ENCODE measurements at regions not wholly inside any gene's neighbourhood (a gene's known extent, or its start where the extent isn't known, plus 50 kb on each side); places are given as distances from the start of the nearest gene placed in this dataset.
"Not testable (repeated sequence)": the region's sequence is repeated elsewhere in the genome, so short reads cannot be mapped to it uniquely, and the experiment has no call there.

DNA sequence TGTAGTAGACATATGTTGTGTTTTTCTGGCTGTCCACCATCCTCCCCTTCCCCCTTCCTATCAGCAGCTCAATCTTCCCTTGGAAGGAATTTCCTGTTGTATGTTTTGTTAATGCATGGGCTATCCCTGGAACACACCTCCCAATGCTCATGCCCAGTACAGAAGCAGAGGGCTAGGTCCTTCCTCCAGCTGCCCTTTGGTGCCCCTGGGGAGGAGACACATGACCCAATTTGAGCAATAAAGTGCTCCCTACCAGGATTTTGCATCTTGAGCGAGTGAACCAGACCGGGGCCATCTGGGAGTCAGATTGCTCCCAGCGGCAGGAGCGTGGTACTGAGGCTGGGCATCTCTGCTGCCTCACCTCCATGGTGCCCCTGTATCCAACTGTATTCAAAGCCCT is 141.5 kb upstream of the MED13 start:
- H3K4me1 ChIP-seq (ENCODE audit: control insufficient read depth, insufficient read depth, low read length, poor library complexity, severe bottlenecking) = no peaks in the 10 kb centered on the region
- H3K36me3 ChIP-seq (ENCODE audit: control insufficient read depth, insufficient read depth, low read length) = no peaks in the 10 kb centered on the region
- no peak for DNase-seq
- no peaks in the 10 kb centered on the region for H3K9me3 ChIP-seq (ENCODE audit: control insufficient read depth, low read length)
- H3K27ac ChIP-seq (ENCODE audit: insufficient read depth, low read length, poor library complexity, severe bottlenecking) = no peak overlapping the region
- H3K27me3 ChIP-seq (replicated peaks; ENCODE audit: control insufficient read depth, insufficient read depth, low read length, poor library complexity, severe bottlenecking) = no peaks in the 10 kb centered on the region
- H3K4me3 ChIP-seq (ENCODE audit: insufficient read depth, low read depth, low read length, poor library complexity, severe bottlenecking) = no peak overlapping the region

- H3K4me1 ChIP-seq (ENCODE audit: control insufficient read depth, insufficient read depth, low read length, poor library complexity, severe bottlenecking); H3K36me3 ChIP-seq (ENCODE audit: control insufficient read depth, insufficient read depth, low read length); H3K27me3 ChIP-seq (replicated peaks; ENCODE audit: control insufficient read depth, insufficient read depth, low read length, poor library complexity, severe bottlenecking); H3K9me3 ChIP-seq (ENCODE audit: control insufficient read depth, low read length); DNase-seq; H3K27ac ChIP-seq (ENCODE audit: insufficient read depth, low read length, poor library complexity, severe bottlenecking); H3K4me3 ChIP-seq (ENCODE audit: insufficient read depth, low read depth, low read length, poor library complexity, severe bottlenecking): not testable (repeated sequence)
These were observed 132.1 kb upstream of the MED13 start for GRCh38 chr17:62197156-62197555.

- H3K27me3 ChIP-seq (replicated peaks; ENCODE audit: control insufficient read depth, insufficient read depth, low read length, poor library complexity, severe bottlenecking); H3K4me3 ChIP-seq (ENCODE audit: insufficient read depth, low read depth, low read length, poor library complexity, severe bottlenecking); H3K9me3 ChIP-seq (ENCODE audit: control insufficient read depth, low read length); H3K4me1 ChIP-seq (ENCODE audit: control insufficient read depth, insufficient read depth, low read length, poor library complexity, severe bottlenecking); H3K27ac ChIP-seq (ENCODE audit: insufficient read depth, low read length, poor library complexity, severe bottlenecking); DNase-seq; H3K36me3 ChIP-seq (ENCODE audit: control insufficient read depth, insufficient read depth, low read length): not testable (repeated sequence)
These were observed 131.5 kb upstream of the MED13 start for GRCh38 chr17:62196587-62196986.

DNA sequence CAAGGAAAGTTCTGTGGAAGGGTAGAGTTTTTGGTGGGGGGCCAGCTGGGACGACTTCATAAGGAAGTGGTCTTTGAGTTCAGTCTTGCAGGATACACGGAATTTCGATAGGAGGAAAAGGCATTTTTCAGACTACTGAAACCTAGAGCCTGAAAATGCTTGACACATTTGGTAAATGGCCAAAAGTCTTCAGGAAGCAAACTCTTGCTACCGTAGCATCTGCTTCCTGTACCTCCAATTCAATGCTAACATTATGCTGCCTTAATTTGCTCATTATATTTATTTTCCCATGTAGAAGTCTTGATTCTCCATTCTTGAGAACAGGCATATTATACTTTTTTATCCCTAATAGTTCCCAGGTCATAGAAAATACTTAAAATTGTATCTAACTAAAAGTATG is 129.3 kb upstream of the MED13 start:
- Histone ChIP-seq H3K9me3 (ENCODE audit: control insufficient read depth, low read length) (no peaks in the 10 kb centered on the region), H3K4me3 (ENCODE audit: insufficient read depth, low read depth, low read length, poor library complexity, severe bottlenecking) (no peak overlapping the region), H3K27me3 (replicated peaks; ENCODE audit: control insufficient read depth, insufficient read depth, low read length, poor library complexity, severe bottlenecking) (no peaks in the 10 kb centered on the region), H3K27ac (ENCODE audit: insufficient read depth, low read length, poor library complexity, severe bottlenecking) (no peak overlapping the region), H3K4me1 (ENCODE audit: control insufficient read depth, insufficient read depth, low read length, poor library complexity, severe bottlenecking) (no peaks in the 10 kb centered on the region), H3K36me3 (ENCODE audit: control insufficient read depth, insufficient read depth, low read length) (no peaks in the 10 kb centered on the region)
- DNase-seq = no peak

DNA sequence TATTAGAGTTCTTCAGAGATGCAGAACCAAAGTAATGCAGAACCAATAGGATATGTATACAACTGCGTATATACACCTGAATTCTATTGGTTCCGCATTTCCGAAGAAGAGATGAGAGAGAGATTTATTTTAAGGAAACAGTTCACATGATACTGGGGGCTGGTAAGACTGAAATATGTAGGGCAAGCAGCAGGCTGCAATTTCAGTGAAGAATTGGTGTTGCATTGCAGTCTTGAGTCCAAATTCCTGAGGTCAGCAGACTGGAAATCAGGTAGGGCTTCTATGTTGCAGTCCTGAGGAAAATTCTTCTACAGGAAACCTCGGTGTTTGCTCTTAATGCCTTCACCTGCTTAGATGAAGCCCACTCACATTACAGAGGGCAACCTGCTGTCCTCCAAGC is 128.2 kb upstream of the MED13 start:
- H3K4me1 ChIP-seq (ENCODE audit: control insufficient read depth, insufficient read depth, low read length, poor library complexity, severe bottlenecking) = no peaks in the 10 kb centered on the region
- no peak overlapping the region for H3K27ac ChIP-seq (ENCODE audit: insufficient read depth, low read length, poor library complexity, severe bottlenecking)
- H3K9me3 ChIP-seq (ENCODE audit: control insufficient read depth, low read length) = no peaks in the 10 kb centered on the region

GRCh38 chr17:62191390-62192361 is 126.6 kb upstream of the MED13 start:
- no peaks in the 10 kb centered on the region for H3K4me1 ChIP-seq (ENCODE audit: control insufficient read depth, insufficient read depth, low read length, poor library complexity, severe bottlenecking)
- no peaks in the 10 kb centered on the region for H3K27me3 ChIP-seq (replicated peaks; ENCODE audit: control insufficient read depth, insufficient read depth, low read length, poor library complexity, severe bottlenecking)
- H3K4me3 ChIP-seq (ENCODE audit: insufficient read depth, low read depth, low read length, poor library complexity, severe bottlenecking) = no peak overlapping the region
- no peaks in the 10 kb centered on the region for H3K36me3 ChIP-seq (ENCODE audit: control insufficient read depth, insufficient read depth, low read length)
- no peaks in the 10 kb centered on the region for H3K9me3 ChIP-seq (ENCODE audit: control insufficient read depth, low read length)
- DNase-seq = no peak
- no peak overlapping the region for H3K27ac ChIP-seq (ENCODE audit: insufficient read depth, low read length, poor library complexity, severe bottlenecking)

More for the DNA sequence above, 128.2 kb upstream of the MED13 start:
- Histone ChIP-seq H3K36me3 (ENCODE audit: control insufficient read depth, insufficient read depth, low read length) (no peaks in the 10 kb centered on the region), H3K27me3 (replicated peaks; ENCODE audit: control insufficient read depth, insufficient read depth, low read length, poor library complexity, severe bottlenecking) (no peaks in the 10 kb centered on the region), H3K4me3 (ENCODE audit: insufficient read depth, low read depth, low read length, poor library complexity, severe bottlenecking) (no peak overlapping the region)
- DNase-seq = no peak

DNA sequence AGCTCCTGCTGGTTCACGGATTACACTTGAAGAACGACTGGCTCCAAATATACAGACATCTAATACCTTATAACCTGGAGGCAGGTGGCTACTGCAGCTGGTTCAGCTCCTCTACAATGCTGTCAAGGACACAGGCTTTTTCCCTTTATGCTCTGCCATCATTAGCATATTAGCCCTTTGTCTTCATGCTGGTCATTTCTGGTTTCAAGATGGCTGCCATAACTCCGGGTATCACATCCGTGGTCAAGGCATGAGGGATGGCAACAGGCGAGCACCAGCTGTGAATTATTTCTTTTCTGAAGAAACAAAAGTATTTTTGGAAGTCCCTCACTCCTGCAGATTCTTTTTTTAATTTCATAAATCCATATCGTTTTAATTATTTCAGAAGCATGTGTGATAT is 124.3 kb upstream of the MED13 start:
- no peak overlapping the region for H3K4me3 ChIP-seq (ENCODE audit: insufficient read depth, low read depth, low read length, poor library complexity, severe bottlenecking)
- no peak overlapping the region for H3K27ac ChIP-seq (ENCODE audit: insufficient read depth, low read length, poor library complexity, severe bottlenecking)
- no peaks in the 10 kb centered on the region for H3K27me3 ChIP-seq (replicated peaks; ENCODE audit: control insufficient read depth, insufficient read depth, low read length, poor library complexity, severe bottlenecking)
- no peaks in the 10 kb centered on the region for H3K4me1 ChIP-seq (ENCODE audit: control insufficient read depth, insufficient read depth, low read length, poor library complexity, severe bottlenecking)
- no peaks in the 10 kb centered on the region for H3K9me3 ChIP-seq (ENCODE audit: control insufficient read depth, low read length)
- DNase-seq = no peak
- H3K36me3 ChIP-seq (ENCODE audit: control insufficient read depth, insufficient read depth, low read length) = no peaks in the 10 kb centered on the region

DNA sequence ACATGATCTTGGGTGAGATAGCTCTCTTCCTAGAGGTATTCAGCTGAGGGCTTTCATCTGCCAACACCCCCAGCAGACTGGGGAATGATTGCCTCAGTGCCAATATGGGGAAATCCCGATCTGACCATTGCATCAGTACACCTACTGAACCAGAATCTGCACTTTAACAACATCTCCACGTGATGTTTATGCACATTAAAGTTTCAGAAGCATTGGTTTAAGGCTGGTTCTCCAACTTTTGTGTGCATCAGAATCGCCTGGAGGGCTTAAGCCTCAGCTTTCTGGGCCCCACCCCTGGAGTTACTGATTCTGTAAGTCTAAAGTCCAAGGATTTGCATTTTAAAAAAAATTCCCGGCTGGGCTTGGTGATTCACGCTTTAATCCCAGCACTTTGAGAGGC is 123.6 kb upstream of the MED13 start:
- Histone ChIP-seq H3K27me3 (replicated peaks; ENCODE audit: control insufficient read depth, insufficient read depth, low read length, poor library complexity, severe bottlenecking) (no peaks in the 10 kb centered on the region), H3K9me3 (ENCODE audit: control insufficient read depth, low read length) (no peaks in the 10 kb centered on the region), H3K4me1 (ENCODE audit: control insufficient read depth, insufficient read depth, low read length, poor library complexity, severe bottlenecking) (no peaks in the 10 kb centered on the region), H3K4me3 (ENCODE audit: insufficient read depth, low read depth, low read length, poor library complexity, severe bottlenecking) (no peak overlapping the region), H3K36me3 (ENCODE audit: control insufficient read depth, insufficient read depth, low read length) (no peaks in the 10 kb centered on the region), H3K27ac (ENCODE audit: insufficient read depth, low read length, poor library complexity, severe bottlenecking) (no peak overlapping the region)
- DNase-seq = no peak

DNA sequence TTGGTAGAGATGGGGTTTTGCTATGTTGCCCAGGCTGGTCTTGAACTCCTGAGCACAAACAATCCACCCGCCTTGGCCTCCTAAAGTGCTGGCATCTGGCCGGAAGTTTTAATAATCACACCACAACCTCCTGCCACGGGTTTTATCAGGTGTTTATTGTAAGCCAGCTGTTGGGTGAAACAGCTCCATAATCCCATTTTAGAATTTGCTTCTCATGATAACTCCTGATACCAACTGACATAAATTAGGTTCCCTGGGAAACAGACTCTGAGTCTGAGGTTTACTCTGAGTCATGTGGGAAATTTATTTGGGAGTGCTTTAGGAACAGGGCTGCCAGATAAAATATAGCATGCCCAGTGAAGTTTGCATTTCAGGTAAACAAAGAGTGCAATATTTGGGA is 122.6 kb upstream of the MED13 start:
- H3K27me3 ChIP-seq (replicated peaks; ENCODE audit: control insufficient read depth, insufficient read depth, low read length, poor library complexity, severe bottlenecking) = no peaks in the 10 kb centered on the region

DNA sequence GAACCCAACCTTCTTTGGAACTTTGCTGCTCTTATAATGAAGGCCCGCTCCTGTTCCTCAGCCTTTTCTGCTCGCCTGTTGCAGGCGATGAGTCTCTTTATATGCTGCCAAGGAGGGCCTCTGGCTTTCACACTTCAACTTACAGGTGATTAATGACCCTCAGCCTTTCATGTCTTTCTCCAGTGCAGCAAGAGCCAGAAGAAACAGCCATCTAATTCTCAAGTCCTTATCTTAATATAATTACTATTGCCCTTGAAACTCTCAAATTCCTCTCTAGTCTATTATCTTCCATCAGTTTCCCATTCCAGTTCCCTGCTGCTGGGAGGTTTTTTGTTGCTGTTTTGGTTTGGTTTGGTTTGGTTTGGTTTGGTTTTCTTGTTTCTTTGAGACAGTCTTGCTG is 121.8 kb upstream of the MED13 start:
- Histone ChIP-seq H3K27me3 (replicated peaks; ENCODE audit: control insufficient read depth, insufficient read depth, low read length, poor library complexity, severe bottlenecking) (no peaks in the 10 kb centered on the region), H3K4me3 (ENCODE audit: insufficient read depth, low read depth, low read length, poor library complexity, severe bottlenecking) (no peak overlapping the region), H3K4me1 (ENCODE audit: control insufficient read depth, insufficient read depth, low read length, poor library complexity, severe bottlenecking) (no peaks in the 10 kb centered on the region), H3K36me3 (ENCODE audit: control insufficient read depth, insufficient read depth, low read length) (no peaks in the 10 kb centered on the region), H3K27ac (ENCODE audit: insufficient read depth, low read length, poor library complexity, severe bottlenecking) (no peak overlapping the region), H3K9me3 (ENCODE audit: control insufficient read depth, low read length) (no peaks in the 10 kb centered on the region)
- no peak for DNase-seq

More for the DNA sequence above, 122.6 kb upstream of the MED13 start:
- Histone ChIP-seq H3K36me3 (ENCODE audit: control insufficient read depth, insufficient read depth, low read length) (no peaks in the 10 kb centered on the region), H3K9me3 (ENCODE audit: control insufficient read depth, low read length) (no peaks in the 10 kb centered on the region), H3K4me1 (ENCODE audit: control insufficient read depth, insufficient read depth, low read length, poor library complexity, severe bottlenecking) (no peaks in the 10 kb centered on the region), H3K4me3 (ENCODE audit: insufficient read depth, low read depth, low read length, poor library complexity, severe bottlenecking) (no peak overlapping the region), H3K27ac (ENCODE audit: insufficient read depth, low read length, poor library complexity, severe bottlenecking) (no peak overlapping the region)
- no peak for DNase-seq
